ENCODE measurements at regions not wholly inside any gene's neighbourhood (a gene's known extent, or its start where the extent isn't known, plus 50 kb on each side); places are given as distances from the start of the nearest gene placed in this dataset.

DNA sequence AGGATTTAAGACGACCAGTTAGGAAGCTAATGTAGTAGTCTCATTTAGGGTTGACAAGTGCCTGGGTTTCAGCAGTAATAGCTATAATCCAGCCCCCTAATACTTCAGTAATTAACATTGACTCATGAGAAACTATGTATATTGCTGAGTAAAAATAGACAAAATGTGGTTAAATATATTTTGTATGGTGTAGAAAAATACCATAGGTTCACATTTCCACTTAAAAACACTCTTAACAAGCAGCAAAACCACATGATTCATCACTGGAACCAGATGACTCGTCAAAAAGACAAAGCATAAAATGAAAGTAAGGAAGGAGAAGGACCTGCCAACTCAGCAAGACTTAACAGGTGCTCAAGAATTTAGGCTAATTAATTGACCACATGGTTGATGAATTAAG, 288.9 kb downstream of the EFHB start:
- Histone ChIP-seq H3K4me3 (ENCODE audit: low read depth, low read length, poor library complexity, severe bottlenecking) (no peak overlapping the region), H3K4me1 (ENCODE audit: insufficient read depth, low read length, poor library complexity, severe bottlenecking) (no peaks in the 10 kb centered on the region), H3K27me3 (replicated peaks; ENCODE audit: insufficient read depth, low read depth, low read length, poor library complexity) (no peaks in the 10 kb centered on the region), H3K27ac (ENCODE audit: low read depth, low read length, poor library complexity, severe bottlenecking) (no peak overlapping the region), H3K9me3 (ENCODE audit: low read depth, low read length, poor library complexity, severe bottlenecking) (peaks cover 18% of the 10 kb centered on the region), H3K36me3 (ENCODE audit: insufficient read depth, low read length, poor library complexity, severe bottlenecking) (no peaks in the 10 kb centered on the region)
- ChIA-PET POLR2A (ENCODE audit: low non-redundant PET) (no interaction called here), CTCF (no interaction called here)
- no peak for DNase-seq (ENCODE audit: low spot score)
- intact Hi-C loops (cut with micrococcal nuclease; ENCODE audit: unreplicated experiment) = no loop called here
- no TSS peak for BruUV-seq (replicated peaks)
- TF ChIP-seq EZH2 (IDR thresholded peaks at IDR 0.05; ENCODE audit: borderline replicate concordance, low read depth, low read length, poor library complexity, severe bottlenecking) = no peak
- no peak for TF ChIP-seq CTCF (conservative IDR thresholded peaks at IDR 0.05; ENCODE audit: low read depth, low read length)

- DNase-seq (ENCODE audit: low spot score) = no peak
- TF ChIP-seq EZH2 (IDR thresholded peaks at IDR 0.05; ENCODE audit: borderline replicate concordance, low read depth, low read length, poor library complexity, severe bottlenecking) = no peak
- TF ChIP-seq CTCF (conservative IDR thresholded peaks at IDR 0.05; ENCODE audit: low read depth, low read length) = no peak
- no peaks in the 10 kb centered on the region for H3K36me3 ChIP-seq (ENCODE audit: insufficient read depth, low read length, poor library complexity, severe bottlenecking)
- H3K9me3 ChIP-seq (ENCODE audit: low read depth, low read length, poor library complexity, severe bottlenecking) = peaks cover 18% of the 10 kb centered on the region
- no peaks in the 10 kb centered on the region for H3K4me1 ChIP-seq (ENCODE audit: insufficient read depth, low read length, poor library complexity, severe bottlenecking)
- H3K27me3 ChIP-seq (replicated peaks; ENCODE audit: insufficient read depth, low read depth, low read length, poor library complexity) = no peaks in the 10 kb centered on the region
- H3K27ac ChIP-seq (ENCODE audit: low read depth, low read length, poor library complexity, severe bottlenecking) = no peak overlapping the region
- no TSS peak for BruUV-seq (replicated peaks)
- ChIA-PET POLR2A (ENCODE audit: low non-redundant PET) (no interaction called here), CTCF (no interaction called here)
- no peak overlapping the region for H3K4me3 ChIP-seq (ENCODE audit: low read depth, low read length, poor library complexity, severe bottlenecking)
- intact Hi-C loops (cut with micrococcal nuclease; ENCODE audit: unreplicated experiment) = no loop called here
Observed at GRCh38 chr3:19644405-19644804, 289.6 kb downstream of the EFHB start.

- TF ChIP-seq EZH2 (IDR thresholded peaks at IDR 0.05; ENCODE audit: borderline replicate concordance, low read depth, low read length, poor library complexity, severe bottlenecking) (no peak), CTCF (conservative IDR thresholded peaks at IDR 0.05; ENCODE audit: low read depth, low read length) (no peak)
- CTCF ChIA-PET = no interaction called here
- Histone ChIP-seq H3K36me3 (ENCODE audit: insufficient read depth, low read length, poor library complexity, severe bottlenecking) (no peaks in the 10 kb centered on the region), H3K4me3 (ENCODE audit: low read depth, low read length, poor library complexity, severe bottlenecking) (no peak overlapping the region), H3K27me3 (replicated peaks; ENCODE audit: insufficient read depth, low read depth, low read length, poor library complexity) (no peaks in the 10 kb centered on the region), H3K9me3 (ENCODE audit: low read depth, low read length, poor library complexity, severe bottlenecking) (peaks cover 13% of the 10 kb centered on the region), H3K27ac (ENCODE audit: low read depth, low read length, poor library complexity, severe bottlenecking) (no peak overlapping the region), H3K4me1 (ENCODE audit: insufficient read depth, low read length, poor library complexity, severe bottlenecking) (no peaks in the 10 kb centered on the region)
- intact Hi-C loops (cut with micrococcal nuclease; ENCODE audit: unreplicated experiment) = no loop called here
- POLR2A ChIA-PET (ENCODE audit: low non-redundant PET) = no interaction called here
- no TSS peak for BruUV-seq (replicated peaks)
- no peak for DNase-seq (ENCODE audit: low spot score)
Observed at GRCh38 chr3:19641408-19641807, 292.6 kb downstream of the EFHB start.
